Urothelium cell line (cell line): ENCODE measurements at regions not wholly inside any gene's neighbourhood (a gene's known extent, or its start where the extent isn't known, plus 50 kb on each side); places are given as distances from the start of the nearest gene placed in this dataset.
"Not testable (repeated sequence)": the region's sequence is repeated elsewhere in the genome, so short reads cannot be mapped to it uniquely, and the experiment has no call there.

Source experiments
- DNase-seq: peaks from one replicate; pipeline ENCODE4 v3.0.0; 2011; ENCODE audit warnings: low spot score, mixed read lengths
- FAIRE-seq: peaks from 2 replicates; lab custom pipeline; 2011; peaks lifted over from hg19 to GRCh38; lab: Jason Lieb, UNC

DNA sequence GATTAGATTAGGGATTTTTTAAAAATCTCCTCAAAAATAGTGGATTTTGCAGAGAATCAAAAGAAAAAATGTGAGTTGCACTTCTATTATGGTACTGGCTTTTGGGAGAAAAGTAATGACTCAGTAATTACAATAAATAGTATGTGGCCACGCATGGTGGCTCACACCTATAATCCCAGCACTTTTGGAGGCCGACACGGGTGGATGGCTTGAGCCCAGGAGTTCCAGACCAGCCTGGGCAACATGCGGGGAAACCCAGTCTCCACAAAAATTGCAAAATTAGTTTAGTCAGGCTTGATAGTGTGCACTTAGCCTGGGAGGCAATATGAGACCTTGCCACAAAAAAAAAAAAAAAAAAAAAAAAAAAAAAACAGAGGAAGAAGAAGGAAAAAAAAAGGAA lies 1098.2 kb downstream of the ZPLD1 start:
- no peak for FAIRE-seq
- DNase-seq = no peak

DNA sequence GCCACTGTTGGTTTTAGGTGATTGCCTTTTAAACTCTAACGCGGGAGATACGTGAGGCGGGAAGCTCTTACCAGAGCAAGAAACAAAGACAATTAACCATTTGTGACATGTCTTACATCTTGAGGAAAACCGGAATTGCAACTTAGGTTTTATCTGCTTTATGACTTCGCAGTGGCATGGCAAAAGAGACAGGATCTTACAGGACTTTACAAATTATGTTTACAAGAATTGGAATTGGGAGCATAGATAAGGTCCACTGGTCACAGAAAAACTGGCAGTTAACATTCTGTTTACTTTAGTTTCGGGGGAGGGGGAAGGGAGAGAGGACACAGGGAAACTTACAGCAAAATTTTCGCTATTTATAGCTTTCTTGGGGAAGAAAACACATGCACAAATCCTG lies 1119.6 kb downstream of the ZPLD1 start:
- no peak for FAIRE-seq
- no peak for DNase-seq

DNA sequence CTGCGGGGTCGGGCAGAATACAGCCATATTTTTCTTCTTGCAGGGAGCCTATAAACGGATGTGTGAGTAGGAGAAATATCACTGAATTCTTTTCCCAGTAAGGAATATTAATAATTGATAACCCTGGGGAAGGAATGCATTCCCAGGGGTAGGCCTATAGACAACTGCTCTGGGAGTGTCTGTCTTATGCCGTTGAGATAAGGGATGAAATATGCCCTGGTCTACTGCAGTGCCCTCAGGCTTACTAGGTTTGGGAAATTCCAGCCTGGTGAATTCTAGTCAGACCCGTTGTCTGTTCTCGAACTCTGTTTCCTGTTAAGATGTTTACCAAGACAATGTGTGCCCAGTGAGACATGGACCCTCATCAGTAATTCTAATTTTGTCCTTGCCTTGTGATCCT lies 1129.3 kb downstream of the ZPLD1 start:
- not testable (repeated sequence) for FAIRE-seq, DNase-seq

DNA sequence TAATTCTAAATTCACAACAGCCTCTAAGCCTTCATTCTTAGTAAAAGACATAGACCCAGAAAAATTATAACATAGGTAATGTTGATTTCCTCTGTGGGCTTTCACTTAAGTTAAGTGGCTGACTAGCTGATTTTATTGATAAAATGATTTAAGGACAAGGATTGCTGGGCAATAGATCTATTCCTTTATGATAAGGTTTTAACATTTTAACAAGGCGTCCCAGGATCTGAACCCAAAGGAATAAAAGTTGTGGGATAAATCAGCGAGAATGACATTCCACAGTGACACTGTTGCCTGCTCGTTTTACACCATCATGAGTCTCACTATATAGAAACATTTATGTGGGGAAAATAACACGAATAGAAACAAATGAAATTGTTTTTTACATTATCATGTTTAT lies 1151.0 kb downstream of the ZPLD1 start:
- DNase-seq = no peak
- FAIRE-seq = no peak

DNA sequence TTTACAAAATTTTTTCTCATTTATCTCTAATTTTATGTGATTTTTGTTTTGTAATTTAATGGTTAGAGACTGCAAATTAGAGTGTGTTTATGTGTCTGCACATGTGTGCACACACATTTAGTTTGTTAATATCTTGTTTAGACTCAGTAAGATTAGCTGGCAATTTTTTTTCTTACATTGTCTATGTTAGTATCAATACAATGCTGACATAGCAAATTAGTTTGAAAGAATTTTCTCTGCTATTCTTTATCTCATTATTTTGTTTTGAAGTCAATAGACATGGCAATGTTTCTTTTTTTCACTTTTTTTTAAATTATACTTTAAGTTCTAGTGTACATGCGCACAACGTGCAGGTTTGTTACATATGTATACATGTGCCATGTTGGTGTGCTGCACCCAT lies 1155.0 kb downstream of the ZPLD1 start:
- FAIRE-seq (no peak), DNase-seq (no peak)

DNA sequence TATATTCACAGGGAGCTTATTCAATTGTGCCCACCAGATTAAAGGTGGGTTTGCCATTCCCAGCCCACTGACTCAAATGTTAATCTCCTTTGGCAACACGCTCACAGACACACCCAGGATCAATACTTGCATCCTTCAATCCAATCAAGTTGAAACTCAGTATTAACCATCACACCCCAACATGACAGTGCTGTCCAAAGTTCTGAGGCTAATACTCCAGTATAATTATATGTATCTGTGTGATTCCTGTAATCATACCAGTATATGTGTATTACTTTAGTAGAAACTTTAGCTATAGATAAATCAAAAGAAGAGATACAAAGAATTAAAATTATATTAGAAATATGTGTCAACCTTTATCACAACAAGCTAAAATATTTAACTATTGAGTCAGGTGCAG lies 1166.0 kb downstream of the ZPLD1 start:
- DNase-seq (no peak), FAIRE-seq (no peak)

DNA sequence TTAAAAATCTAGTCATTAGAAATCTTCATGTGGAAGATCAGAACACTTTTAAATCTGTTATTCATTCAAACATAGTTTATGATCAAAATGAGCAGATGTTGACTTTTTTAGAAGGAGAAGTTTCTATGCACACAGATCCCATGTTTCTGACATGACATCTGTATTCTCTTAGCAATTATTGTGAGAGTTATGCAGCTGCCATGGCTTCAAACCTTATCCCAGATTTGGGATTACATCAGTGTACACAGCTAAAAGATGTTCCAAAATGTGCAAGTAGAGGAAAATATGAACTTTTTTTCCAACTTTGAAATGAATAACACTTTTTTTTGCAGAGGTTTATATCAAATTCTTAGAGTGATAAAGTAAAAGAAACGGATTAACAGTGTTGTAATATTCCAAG lies 1166.9 kb downstream of the ZPLD1 start:
- FAIRE-seq = no peak

DNA sequence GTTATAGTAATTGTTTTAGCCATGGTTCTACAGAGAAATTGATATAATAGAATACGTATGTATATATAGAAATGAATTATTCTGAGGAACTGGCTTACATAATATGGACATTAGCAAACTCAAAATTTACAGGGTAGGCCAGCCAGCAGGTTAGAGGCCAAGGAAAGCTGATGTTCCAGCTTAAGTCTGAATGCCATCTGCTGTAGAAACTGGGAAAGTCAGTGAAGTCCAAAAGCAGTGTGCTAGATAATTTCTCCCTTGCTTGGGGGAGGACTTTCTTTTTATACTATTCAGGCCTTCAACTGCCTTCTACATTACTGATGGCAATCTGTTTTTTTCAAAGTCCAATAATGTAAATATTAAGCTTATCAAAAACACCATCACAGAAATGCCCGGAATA lies 1174.7 kb downstream of the ZPLD1 start:
- no peak for FAIRE-seq
- DNase-seq = no peak

More for the DNA sequence above, 1166.9 kb downstream of the ZPLD1 start:
- DNase-seq = no peak

DNA sequence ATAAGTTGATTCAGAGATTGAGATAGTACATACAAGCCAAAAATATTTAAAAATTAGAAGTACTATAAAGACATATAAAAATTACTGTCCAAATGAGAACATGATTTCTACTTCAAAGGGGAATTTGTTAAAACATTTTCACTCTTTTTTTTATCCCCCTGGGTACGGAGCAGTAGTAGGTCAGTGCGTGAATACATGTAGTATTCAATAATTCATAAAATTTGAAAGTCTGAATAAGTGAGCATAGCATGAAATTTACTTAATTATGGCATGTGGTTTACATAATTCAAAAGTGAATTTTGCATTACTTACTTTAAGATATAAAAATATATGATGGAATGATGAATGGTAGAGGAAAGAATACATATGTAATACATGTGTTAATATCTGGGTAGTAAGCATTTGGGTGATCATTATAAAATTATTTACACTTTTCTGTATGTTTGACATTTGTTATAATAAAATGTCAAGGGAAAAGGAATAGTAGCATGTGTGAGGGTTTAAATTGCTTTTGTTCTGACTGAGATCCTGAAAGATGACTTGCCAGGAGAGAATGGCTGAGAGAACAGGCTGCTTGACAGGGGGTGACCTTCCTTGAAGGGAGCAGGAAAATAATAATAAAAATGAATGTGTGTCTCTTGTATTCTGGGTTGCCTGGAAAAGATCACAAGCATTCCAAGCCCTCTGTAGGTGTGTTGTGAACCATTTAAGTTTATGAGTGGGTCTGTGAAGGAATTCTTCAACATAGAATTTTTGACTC lies 1178.8 kb downstream of the ZPLD1 start:
- DNase-seq (no peak), FAIRE-seq (no peak)

DNA sequence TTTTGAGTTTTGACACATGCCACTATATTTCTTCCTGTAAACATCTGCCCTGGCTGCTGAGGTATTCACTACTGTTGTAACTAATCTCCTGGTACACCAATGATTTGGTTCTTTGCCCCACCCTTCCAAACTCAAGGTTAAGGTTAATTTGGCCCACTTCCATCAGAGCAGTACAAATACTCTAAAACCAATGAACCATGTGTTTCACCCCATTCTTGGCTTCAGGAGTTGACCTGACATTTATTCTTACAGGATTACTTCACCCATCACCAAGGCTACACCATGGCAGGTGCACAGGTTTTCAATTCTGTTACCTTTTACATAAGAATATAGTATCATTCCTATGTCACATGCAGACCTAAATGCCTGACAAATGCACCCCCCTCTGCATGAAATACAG lies 1179.9 kb downstream of the ZPLD1 start:
- DNase-seq (no peak), FAIRE-seq (no peak)

DNA sequence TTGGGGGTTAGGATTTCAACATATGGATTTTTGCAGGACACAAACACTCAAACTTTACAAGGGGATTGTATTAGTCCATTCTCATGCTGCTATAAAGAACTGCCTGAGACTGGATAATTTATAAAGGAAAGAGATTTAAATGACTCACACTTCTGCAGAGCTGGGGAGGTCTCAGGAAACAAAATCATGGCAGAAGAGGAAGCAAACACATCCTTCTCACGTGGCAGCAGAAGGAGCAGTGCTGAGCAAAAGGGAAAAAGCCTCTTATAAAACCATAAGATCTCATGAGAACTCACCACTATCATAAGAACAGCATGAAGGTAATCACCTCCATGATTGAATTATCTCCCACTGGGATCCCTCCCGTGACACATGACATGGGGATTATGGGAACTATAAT lies 1183.1 kb downstream of the ZPLD1 start:
- FAIRE-seq = no peak

DNA sequence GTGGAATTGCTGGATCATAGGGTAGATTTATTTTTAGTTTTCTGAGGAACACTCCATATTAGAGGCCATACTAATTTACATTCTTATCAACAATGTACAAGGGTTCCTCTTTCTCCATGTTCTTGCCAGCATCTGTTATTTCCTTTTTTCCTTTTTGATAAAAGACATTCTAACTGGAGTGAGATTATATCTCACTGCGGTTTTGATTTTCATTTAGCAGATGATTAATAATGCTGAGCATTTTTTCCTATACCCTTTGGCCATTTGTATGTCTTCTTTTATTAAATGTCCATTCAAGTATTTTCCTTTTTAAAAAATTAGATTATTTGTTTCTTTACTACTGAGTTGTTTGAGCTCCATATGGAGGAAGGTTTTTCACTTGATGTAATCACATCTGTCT lies 1189.5 kb downstream of the ZPLD1 start:
- DNase-seq (no peak), FAIRE-seq (no peak)

More for the DNA sequence above, 1183.1 kb downstream of the ZPLD1 start:
- no peak for DNase-seq

DNA sequence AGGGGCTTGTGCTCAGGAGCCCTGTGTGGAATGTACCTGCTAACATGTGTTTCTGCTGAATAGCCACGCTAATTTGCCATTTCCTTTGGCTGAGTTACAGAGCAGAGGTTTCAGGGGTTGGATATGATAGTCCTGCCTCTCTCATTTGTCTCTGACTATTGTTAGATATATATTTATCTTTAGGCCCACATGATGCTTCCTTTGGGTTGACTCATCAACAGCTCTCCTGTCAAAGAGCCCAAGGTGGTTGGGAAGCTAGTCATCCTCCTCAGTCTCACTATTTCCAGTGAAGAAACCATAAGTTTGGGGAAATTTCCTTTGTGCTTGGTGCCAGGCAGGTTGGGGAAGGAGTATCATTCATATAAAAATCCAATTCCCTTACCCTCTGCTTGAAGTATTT lies 1194.6 kb downstream of the ZPLD1 start:
- FAIRE-seq (no peak), DNase-seq (no peak)

DNA sequence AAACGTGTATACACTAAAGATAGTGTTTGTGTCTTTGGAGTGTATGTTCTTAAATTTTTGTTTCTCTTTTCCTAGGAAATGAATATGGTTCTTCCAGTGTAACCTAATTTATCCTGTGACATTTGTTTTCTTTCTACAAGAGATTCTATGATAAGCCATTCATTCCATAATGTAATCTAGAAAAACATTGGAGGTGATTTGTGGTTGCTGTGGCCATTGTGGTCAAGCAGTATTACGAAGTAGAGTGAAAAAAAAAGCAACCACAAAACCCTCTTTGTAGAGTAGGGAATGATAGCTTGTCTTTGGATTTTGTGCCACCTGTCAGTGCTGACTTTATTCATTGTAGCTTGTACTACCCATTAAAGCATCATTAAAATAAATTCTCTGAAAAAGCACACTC lies 1209.6 kb downstream of the ZPLD1 start:
- no peak for FAIRE-seq
- no peak for DNase-seq

DNA sequence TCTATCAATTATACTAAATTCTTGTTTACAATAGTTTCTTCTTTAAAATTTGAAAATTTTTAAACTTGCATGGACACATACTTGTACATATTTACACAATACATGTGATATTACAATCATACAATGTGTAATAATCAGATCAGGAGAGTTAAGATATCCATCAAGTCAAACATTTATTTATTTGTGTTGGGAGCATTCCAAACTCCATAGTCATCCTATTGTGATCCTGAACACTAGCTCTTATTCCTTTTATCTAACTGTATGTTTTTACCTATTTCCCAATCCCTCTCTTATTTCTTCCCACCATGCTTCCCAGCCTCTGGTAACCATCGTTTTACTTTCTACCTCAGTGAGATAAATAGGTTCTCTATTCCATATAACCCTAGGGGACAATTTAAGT lies 1219.2 kb downstream of the ZPLD1 start:
- no peak for DNase-seq
- no peak for FAIRE-seq

DNA sequence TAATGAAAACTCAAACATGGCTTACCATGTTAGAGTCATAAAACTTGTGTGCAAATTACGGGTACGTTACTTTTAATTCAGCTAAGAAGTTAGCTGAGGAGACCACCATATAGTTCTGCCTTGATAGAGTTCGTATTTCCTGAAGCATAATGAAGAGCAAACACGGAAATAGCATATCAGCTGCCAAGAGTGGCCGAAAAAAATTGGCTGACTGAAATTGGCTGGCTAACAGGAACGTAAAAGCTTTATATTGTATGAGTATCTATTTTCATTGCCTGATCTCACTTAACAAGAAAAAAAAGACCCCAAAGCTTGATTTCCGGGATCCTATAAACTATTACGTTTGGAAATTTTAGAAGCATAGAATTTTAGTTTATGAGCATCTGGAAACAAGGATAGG lies 1222.9 kb downstream of the ZPLD1 start:
- no peak for FAIRE-seq

DNA sequence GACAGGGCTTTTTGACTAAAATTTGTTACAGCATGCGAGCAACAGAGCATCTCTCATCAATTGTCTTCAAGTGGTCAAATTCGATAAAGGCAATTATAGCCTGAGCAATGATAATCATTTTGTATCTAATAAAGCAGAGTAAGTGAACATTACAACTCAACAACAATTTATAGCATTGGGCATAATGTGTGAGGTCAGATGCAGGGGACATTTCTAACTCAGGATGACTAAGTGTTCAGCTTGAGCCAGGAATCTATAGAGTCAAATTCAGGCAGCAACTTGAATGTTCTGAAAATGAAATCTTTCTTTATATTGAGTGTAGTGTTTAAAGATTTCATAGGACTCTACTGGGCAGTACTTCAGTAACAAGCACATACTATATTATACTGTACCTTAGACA lies 1226.0 kb downstream of the ZPLD1 start:
- FAIRE-seq (no peak), DNase-seq (no peak)

More for the DNA sequence above, 1222.9 kb downstream of the ZPLD1 start:
- DNase-seq = no peak

DNA sequence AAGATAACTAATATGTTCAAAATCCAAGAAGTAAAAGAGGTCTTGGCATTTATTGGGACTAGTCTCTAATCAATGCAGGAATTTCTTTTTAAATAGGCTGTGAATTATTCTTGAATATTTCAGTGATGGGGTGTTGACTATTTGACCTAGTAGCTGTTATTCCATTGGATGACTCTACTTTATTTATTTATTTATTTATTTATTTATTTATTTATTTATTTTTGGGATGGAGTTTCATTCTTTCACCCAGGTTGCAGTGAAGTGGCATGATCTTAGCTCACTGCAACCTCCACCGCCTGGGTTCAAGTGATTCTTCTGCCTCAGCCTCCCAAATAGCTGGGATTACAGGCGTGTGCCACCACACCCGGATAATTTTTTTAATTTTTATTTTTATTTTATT lies 1227.8 kb downstream of the ZPLD1 start:
- DNase-seq = no peak
- no peak for FAIRE-seq

DNA sequence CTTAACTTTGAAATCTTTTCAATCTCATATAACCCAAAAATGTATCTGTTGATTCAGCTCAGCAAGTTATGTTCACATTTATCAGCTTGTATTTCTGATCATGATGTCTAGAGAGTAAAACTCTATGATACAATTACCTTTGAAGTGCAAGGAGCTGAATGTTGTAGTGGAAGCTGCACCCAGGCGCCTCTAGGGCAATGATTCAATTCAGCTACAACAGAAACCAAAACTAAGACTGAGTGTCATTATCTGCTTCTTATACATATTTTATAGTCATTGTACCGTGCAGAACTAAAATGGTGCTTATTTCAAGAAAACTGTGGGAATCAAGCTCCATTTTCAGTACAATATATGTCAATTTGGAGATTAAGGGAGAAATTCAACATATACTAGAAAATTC lies 1237.5 kb downstream of the ZPLD1 start:
- no peak for DNase-seq
- no peak for FAIRE-seq

DNA sequence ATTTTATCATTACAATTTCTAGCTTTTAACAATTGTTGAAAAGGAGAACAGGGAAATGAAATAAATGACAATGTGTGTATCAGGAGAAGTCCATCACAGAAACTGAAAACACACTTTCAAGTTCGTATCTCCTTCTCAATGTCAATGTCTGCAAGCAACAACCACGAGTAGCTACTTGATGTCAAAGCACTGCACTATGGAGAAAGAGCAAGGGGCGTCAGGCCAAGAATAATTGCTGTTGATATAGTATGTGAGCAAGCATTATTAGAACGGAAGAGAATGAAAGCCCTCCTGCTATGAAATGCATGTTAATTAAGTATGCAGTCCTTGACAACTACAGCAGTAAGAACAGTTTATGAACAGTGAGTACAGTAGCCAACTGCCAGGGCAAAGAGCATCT lies 1250.1 kb downstream of the ZPLD1 start:
- DNase-seq = no peak
- no peak for FAIRE-seq

DNA sequence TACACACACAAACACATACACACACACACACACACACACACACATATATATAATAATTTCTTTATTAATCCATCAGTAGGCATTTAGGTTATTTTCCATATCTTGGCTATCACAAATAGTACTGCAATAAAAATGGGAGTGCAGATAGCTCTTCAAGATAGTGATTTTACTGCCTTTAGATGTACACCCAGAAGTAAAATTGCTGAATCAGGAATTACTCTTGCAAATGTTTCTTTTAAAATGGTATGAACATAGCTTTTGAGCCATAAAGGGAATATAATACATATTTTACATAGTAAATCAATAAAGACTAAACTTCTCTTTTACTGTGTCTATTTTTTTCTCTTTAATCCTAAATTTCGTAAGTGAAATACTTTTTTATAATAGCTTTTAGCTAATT lies 1251.1 kb downstream of the ZPLD1 start:
- FAIRE-seq (no peak), DNase-seq (no peak)

DNA sequence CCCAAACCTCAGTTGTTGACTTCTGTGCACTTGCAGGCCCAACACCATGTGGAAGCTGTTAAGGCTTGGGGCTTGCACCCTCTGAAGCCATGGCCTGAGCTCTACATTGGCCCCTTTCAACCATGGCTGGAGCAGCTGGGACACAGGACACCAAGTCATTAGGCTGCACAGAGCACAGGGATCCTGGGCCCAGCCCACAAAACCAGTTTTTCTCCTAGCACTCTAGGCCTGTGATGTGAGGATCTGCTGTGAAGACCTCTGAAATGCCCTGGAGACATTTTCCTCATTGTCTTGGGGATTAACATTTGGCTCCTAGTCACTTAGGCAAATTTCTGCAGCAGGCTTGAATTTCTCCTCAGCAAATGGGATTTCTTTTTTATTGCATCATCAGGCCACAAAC lies 1255.7 kb downstream of the ZPLD1 start:
- FAIRE-seq (no peak), DNase-seq (no peak)

DNA sequence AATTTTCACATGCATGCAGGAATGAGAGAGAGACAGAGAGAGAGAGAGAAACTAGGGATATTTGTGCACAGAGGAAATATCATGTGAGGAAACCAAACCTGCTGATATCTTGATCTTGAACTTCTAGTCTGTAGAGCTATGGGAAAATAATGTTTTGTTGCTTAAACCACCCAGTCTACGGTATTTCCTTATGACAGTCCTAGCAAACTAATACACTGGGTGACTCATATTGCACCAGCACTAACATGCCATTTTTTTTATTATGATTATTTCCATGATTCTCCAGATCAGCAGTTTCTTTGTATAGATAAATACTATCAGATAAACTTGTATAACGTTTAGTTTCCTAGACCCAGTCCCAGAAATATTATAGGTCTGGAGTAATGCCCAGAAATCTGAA lies 1259.0 kb downstream of the ZPLD1 start:
- no peak for FAIRE-seq
- DNase-seq = no peak
